OCI-LY1 (cell line): ENCODE measurements at regions not wholly inside any gene's neighbourhood (a gene's known extent, or its start where the extent isn't known, plus 50 kb on each side); places are given as distances from the start of the nearest gene placed in this dataset.

Experiments
- H2AFZ ChIP-seq: fragments of 200-600 bp; sonication (generic), shearing (Covaris generic); 2 replicates; pipeline ENCODE4 v1.6.0; 2014; ENCODE audit warnings: antibody characterized with exemption, mild to moderate bottlenecking, low read length
- H3F3A ChIP-seq: fragments of 200-600 bp; sonication (generic), shearing (Covaris generic); 2 replicates; pipeline ENCODE4 v1.6.0; 2014; ENCODE audit warnings: mild to moderate bottlenecking, antibody characterized with exemption, low read length, moderate library complexity; ENCODE audit not compliant: insufficient read depth
- H3K27ac ChIP-seq: fragments of 200-600 bp; sonication (generic); 2 replicates; pipeline ENCODE4 v1.5.1; 2014; ENCODE audit warnings: low read length, mixed run types, mild to moderate bottlenecking, low read depth; ENCODE audit not compliant: poor library complexity, severe bottlenecking
- H3K27me3 ChIP-seq: fragments of 200-600 bp; sonication (generic); 2 replicates; pipeline ENCODE4 v1.6.0; 2014; ENCODE audit warnings: antibody characterized with exemption, mild to moderate bottlenecking, low read length, moderate library complexity; ENCODE audit not compliant: insufficient read depth
- H3K36me3 ChIP-seq: fragments of 200-600 bp; sonication (generic); 2 replicates; pipeline ENCODE4 v1.6.1; 2014; ENCODE audit warnings: mild to moderate bottlenecking, antibody characterized with exemption, low read length, moderate library complexity, mixed read lengths; ENCODE audit not compliant: insufficient read depth
- H3K4me1 ChIP-seq: fragments of 200-600 bp; sonication (generic); 2 replicates; pipeline ENCODE4 v1.5.1; 2014; ENCODE audit warnings: mild to moderate bottlenecking, low read length, moderate library complexity; ENCODE audit not compliant: insufficient read depth, severe bottlenecking
- H3K4me2 ChIP-seq: fragments of 200-600 bp; sonication (generic), shearing (Covaris generic); 2 replicates; pipeline ENCODE4 v1.6.1; 2014; ENCODE audit warnings: low read length
- H3K4me3 ChIP-seq: fragments of 200-600 bp; sonication (generic); 2 replicates; pipeline ENCODE4 v1.5.1; 2014; ENCODE audit warnings: low read length, low read depth, mild to moderate bottlenecking, mixed read lengths; ENCODE audit not compliant: poor library complexity, severe bottlenecking
- H3K79me2 ChIP-seq: fragments of 200-600 bp; shearing (Covaris generic); 2 replicates; pipeline ENCODE4 v1.6.1; 2016; ENCODE audit warnings: mixed run types, low read length, mixed read lengths; ENCODE audit not compliant: insufficient read depth
- H3K9ac ChIP-seq: fragments of 200-600 bp; sonication (generic), shearing (Covaris generic); 2 replicates; pipeline ENCODE4 v1.6.1; 2014; ENCODE audit warnings: mild to moderate bottlenecking, low read length, mixed read lengths
- H3K9me2 ChIP-seq: fragments of 200-600 bp; sonication (generic), shearing (Covaris generic); 2 replicates; pipeline ENCODE4 v1.6.1; 2014; ENCODE audit warnings: low read depth, mild to moderate bottlenecking, low read length, mixed read lengths
- H3K9me3 ChIP-seq: fragments of 200-600 bp; shearing (Covaris generic); 2 replicates; pipeline ENCODE4 v1.6.1; 2014; ENCODE audit warnings: low read length, mixed read lengths
- H4K20me1 ChIP-seq: fragments of 200-600 bp; sonication (generic), shearing (Covaris generic); 2 replicates; pipeline ENCODE4 v1.6.0; 2016; ENCODE audit warnings: mild to moderate bottlenecking, low read length; ENCODE audit not compliant: insufficient read depth
- CTCF ChIP-seq: fragments of 200-600 bp; sonication (generic), shearing (Covaris generic); IDR thresholded peaks from 2 replicates; pipeline ENCODE4 v1.5.1; 2017; ENCODE audit warnings: mild to moderate bottlenecking, antibody characterized with exemption, low read length, moderate library complexity, mixed read lengths
- EZH2 ChIP-seq: fragments of 200-600 bp; sonication (generic), shearing (Covaris generic); IDR thresholded peaks from 2 replicates; pipeline ENCODE4 v1.8.0; 2017; ENCODE audit warnings: borderline replicate concordance, mixed run types, mild to moderate bottlenecking, antibody characterized with exemption, low read length, moderate library complexity, mixed read lengths

GRCh38 chr6:166106076-166106686 lies 61.5 kb downstream of the TBXT start:
- no peaks in the 10 kb centered on the region for H3F3A ChIP-seq
- no peaks in the 10 kb centered on the region for H3K36me3 ChIP-seq
- TF ChIP-seq EZH2 = no peak
- peak; percentile 96 for TF ChIP-seq CTCF
- H3K27ac ChIP-seq = no peak overlapping the region
- no peak overlapping the region for H3K9ac ChIP-seq
- H3K9me3 ChIP-seq = peaks cover 3% of the 10 kb centered on the region; the same call in 1 of the 2 replicates
- no peak overlapping the region for H3K4me3 ChIP-seq
- H3K4me1 ChIP-seq = no peaks in the 10 kb centered on the region
- H3K27me3 ChIP-seq = no peaks in the 10 kb centered on the region
- no peaks in the 10 kb centered on the region for H4K20me1 ChIP-seq
- H3K79me2 ChIP-seq = no peaks in the 10 kb centered on the region
- no peak overlapping the region for H2AFZ ChIP-seq
- no peaks in the 10 kb centered on the region for H3K9me2 ChIP-seq
- no peak overlapping the region for H3K4me2 ChIP-seq

- Histone ChIP-seq H3K36me3 (no peaks in the 10 kb centered on the region), H3K4me3 (no peak overlapping the region), H3K9ac (no peak overlapping the region), H3F3A (no peaks in the 10 kb centered on the region), H3K4me1 (no peaks in the 10 kb centered on the region), H3K27ac (no peak overlapping the region), H3K4me2 (no peak overlapping the region), H3K9me2 (no peaks in the 10 kb centered on the region), H2AFZ (no peak overlapping the region), H3K79me2 (no peaks in the 10 kb centered on the region), H3K27me3 (no peaks in the 10 kb centered on the region), H4K20me1 (no peaks in the 10 kb centered on the region), H3K9me3 (peaks cover 3% of the 10 kb centered on the region; the same call in 1 of the 2 replicates)
- TF ChIP-seq CTCF (no peak), EZH2 (no peak)
Observed at GRCh38 chr6:166105341-166106075, 62.1 kb downstream of the TBXT start.

- H3K36me3 ChIP-seq = no peaks in the 10 kb centered on the region
- no peaks in the 10 kb centered on the region for H3F3A ChIP-seq
- no peaks in the 10 kb centered on the region for H3K27me3 ChIP-seq
- H3K9me2 ChIP-seq = no peaks in the 10 kb centered on the region
- no peaks in the 10 kb centered on the region for H4K20me1 ChIP-seq
- no peak overlapping the region for H2AFZ ChIP-seq
- H3K9me3 ChIP-seq = peaks cover 3% of the 10 kb centered on the region; the same call in 1 of the 2 replicates
- H3K9ac ChIP-seq = no peak overlapping the region
- no peak overlapping the region for H3K4me2 ChIP-seq
- no peaks in the 10 kb centered on the region for H3K4me1 ChIP-seq
- H3K4me3 ChIP-seq = no peak overlapping the region
- no peaks in the 10 kb centered on the region for H3K79me2 ChIP-seq
- no peak overlapping the region for H3K27ac ChIP-seq
- TF ChIP-seq CTCF (no peak), EZH2 (no peak)
Observed at GRCh38 chr6:166104872-166105271, 62.8 kb downstream of the TBXT start.
